Small intestine (tissue), 7 donors: ENCODE measurements at regions not wholly inside any gene's neighbourhood (a gene's known extent, or its start where the extent isn't known, plus 50 kb on each side); places are given as distances from the start of the nearest gene placed in this dataset.

Source experiments
- DNase-seq, 2 donors: peaks; one replicate each; pipeline versions ENCODE4 v3.0.0 to v3.0.0-alpha.2; 2013
- FAIRE-seq: peaks from 2 replicates; lab custom pipeline; 2012; peaks lifted over from hg19 to GRCh38; lab: Jason Lieb, UNC
- H3K27ac ChIP-seq, 3 donors: one replicate each; pipeline ENCODE4 v1.5.1; 2013; ENCODE audit warnings: low read length in 2 of 3, mild to moderate bottlenecking in 2 of 3, control low read depth in 1 of 3, inconsistent platforms in 1 of 3, low read depth in 1 of 3, moderate library complexity in 1 of 3
- H3K27me3 ChIP-seq, 3 donors: one replicate each; pipeline ENCODE4 v1.6.1; 2013; ENCODE audit warnings: low read length in 3 of 3, inconsistent platforms in 1 of 3; ENCODE audit not compliant: control insufficient read depth in 3 of 3, insufficient read depth in 3 of 3
- H3K36me3 ChIP-seq, 3 donors: one replicate each; pipeline ENCODE4 v1.6.1; 2013; ENCODE audit warnings: low read length in 3 of 3, inconsistent platforms in 1 of 3, low read depth in 1 of 3, mild to moderate bottlenecking in 1 of 3, moderate library complexity in 1 of 3; ENCODE audit not compliant: control insufficient read depth in 3 of 3, insufficient read depth in 2 of 3
- H3K4me1 ChIP-seq, 3 donors: one replicate each; pipeline ENCODE4 v1.6.1; 2013; ENCODE audit warnings: low read length in 2 of 3, inconsistent platforms in 1 of 3, low read depth in 1 of 3, mild to moderate bottlenecking in 1 of 3, moderate library complexity in 1 of 3; ENCODE audit not compliant: control insufficient read depth in 3 of 3, insufficient read depth in 2 of 3
- H3K4me3 ChIP-seq, 3 donors: one replicate each; pipeline ENCODE4 v1.5.1; 2013; ENCODE audit warnings: low read length in 3 of 3, control low read depth in 1 of 3, inconsistent platforms in 1 of 3, low read depth in 1 of 3, mild to moderate bottlenecking in 1 of 3, moderate library complexity in 1 of 3
- H3K9me3 ChIP-seq, 2 donors: one replicate each; pipeline ENCODE4 v1.6.1; 2013; ENCODE audit warnings: low read depth in 1 of 2, low read length in 1 of 2; ENCODE audit not compliant: control insufficient read depth in 2 of 2, insufficient read depth in 1 of 2
- WGBS, 3 donors: extraction: QIAGEN DNeasy Blood & Tissue Kit; methylation state at CpG; one replicate each; pipeline ENCODE4 v1.1.7; 2013; 5-methylcytosine and 5-hydroxymethylcytosine counted together
- donor health status: healthy with polysubstance abuse.
- donor health status: control.
- donor health status: control.
- donor health status: Bipolar disorder and iron deficiency.
- donor health status: healthy.

DNA sequence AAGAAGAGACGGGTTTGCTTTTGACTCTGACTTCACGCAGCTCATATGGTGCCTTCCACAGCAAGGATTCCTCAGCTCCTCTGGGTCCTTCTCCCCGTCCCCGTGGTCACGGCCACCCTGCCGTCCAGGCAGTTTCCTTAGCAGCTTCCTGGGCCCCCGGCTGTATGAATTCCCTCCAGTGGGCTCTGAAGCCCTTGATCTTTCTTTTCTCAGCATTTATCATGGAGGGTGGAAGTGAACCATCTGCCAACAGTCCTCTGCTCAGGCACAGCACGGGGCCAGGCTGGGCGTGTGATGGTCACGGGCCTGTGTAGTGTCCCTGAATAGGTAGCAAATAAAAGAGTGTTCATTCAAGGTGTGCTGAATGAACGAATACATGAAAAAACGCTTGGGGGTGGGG is 782.4 kb downstream of the BRD1 start:
- Histone ChIP-seq H3K4me3 (no peak overlapping the region), H3K4me1 (no peaks in the 10 kb centered on the region), H3K9me3 (no peaks in the 10 kb centered on the region), H3K36me3 (no peaks in the 10 kb centered on the region), H3K27me3 (no peaks in the 10 kb centered on the region), H3K27ac (no peak overlapping the region)
- 68 to 73% (median 71%) methylated on average over 12 of the region's 12 CpGs for WGBS, 3 donors
- DNase-seq (no peak), FAIRE-seq (no peak)

- Histone ChIP-seq H3K27me3 (no peaks in the 10 kb centered on the region), H3K4me1 (no peaks in the 10 kb centered on the region), H3K9me3 (no peaks in the 10 kb centered on the region), H3K36me3 (no peaks in the 10 kb centered on the region), H3K27ac (no peak overlapping the region), H3K4me3 (no peak overlapping the region)
- 79 to 89% (median 80%) methylated on average over 12 of the region's 12 CpGs for WGBS, 3 donors
- DNase-seq, result no peak
- no peak for FAIRE-seq
These were observed 782.9 kb downstream of the BRD1 start for GRCh38 chr22:49044776-49045175.

DNA sequence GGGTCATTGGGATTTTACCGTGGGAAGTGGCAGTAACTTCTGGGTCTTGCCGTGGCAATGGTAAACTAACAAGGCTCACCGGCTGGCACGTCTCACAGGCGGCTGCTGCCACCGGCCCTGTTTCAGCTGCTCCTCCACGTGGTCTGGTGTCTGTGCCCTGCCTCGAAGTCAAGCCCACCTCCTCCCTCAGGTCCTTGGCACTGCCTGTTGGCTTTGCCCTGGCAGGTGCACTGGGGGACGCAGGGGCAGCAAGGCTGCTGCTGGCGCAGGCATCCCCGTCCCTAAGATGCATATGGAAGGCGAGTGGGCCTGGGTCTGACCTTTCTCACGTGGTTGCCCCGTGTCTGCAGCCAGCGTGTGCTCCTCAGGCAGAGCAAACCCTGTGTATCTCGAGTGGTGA is 783.6 kb downstream of the BRD1 start:
- 67 to 83% (median 69%) methylated on average over 16 of the region's 16 CpGs for WGBS, 3 donors
- Histone ChIP-seq H3K36me3 (no peaks in the 10 kb centered on the region), H3K4me1 (no peaks in the 10 kb centered on the region), H3K9me3 (no peaks in the 10 kb centered on the region), H3K4me3 (no peak overlapping the region), H3K27ac (no peak overlapping the region), H3K27me3 (no peaks in the 10 kb centered on the region)
- DNase-seq (no peak), FAIRE-seq (no peak)

DNA sequence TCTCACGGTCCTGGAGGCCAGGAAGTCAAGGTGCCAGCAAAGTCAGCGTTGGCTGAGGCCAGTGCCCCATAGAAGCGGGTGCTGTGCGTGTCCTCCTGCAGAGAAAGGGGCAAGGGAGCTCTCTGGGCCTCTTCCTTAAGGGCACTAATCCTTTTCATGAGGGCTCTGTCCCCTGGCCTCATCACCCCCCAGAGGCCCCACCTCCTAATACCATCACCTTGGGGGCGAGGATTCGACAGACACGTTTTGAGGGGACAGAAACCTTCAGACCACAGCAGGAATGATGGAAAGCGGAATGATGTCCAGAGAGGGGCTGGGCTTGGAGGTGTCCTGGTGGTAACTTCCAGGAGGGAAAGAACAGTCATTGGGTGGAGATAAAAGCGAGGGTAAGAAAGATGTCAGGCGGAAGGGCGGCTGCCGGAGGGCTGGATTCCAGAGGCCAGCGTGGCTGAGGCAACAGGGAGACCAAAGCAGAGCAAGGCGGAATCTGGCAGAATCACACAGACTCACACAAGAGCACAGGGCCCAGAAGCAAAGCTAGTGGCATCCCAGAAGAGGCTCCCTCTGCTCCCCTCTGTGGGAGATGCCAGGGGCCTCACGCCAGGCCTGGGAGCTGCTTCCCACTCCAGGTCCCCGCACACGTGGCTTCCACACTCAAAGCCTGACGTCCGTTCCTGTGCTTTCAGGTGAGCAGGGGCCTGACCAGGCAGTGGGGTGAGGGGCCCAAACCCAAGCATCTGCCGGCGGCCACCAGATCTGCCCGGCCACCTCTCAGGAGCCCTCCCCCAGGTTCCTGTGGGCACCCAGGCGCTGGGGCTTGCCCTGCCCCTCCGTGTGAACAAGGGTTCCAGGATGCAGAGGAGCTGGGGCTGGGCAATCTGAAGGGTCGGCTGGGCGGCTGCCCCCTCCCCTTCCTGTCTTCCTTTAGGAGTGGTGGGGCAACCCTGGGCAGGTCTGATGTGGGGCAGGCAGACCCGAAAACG is 784.5 kb downstream of the BRD1 start:
- Histone ChIP-seq H3K9me3 (no peaks in the 10 kb centered on the region), H3K27me3 (no peaks in the 10 kb centered on the region), H3K27ac (no peak overlapping the region), H3K36me3 (no peaks in the 10 kb centered on the region), H3K4me3 (no peak overlapping the region), H3K4me1 (no peaks in the 10 kb centered on the region)
- no peak for DNase-seq
- WGBS, 3 donors, result 74 to 78% (median 74%) methylated on average over 28 of the region's 28 CpGs
- no peak for FAIRE-seq

- Histone ChIP-seq H3K4me1 (no peaks in the 10 kb centered on the region), H3K4me3 (no peak overlapping the region), H3K36me3 (no peaks in the 10 kb centered on the region), H3K9me3 (no peaks in the 10 kb centered on the region), H3K27ac (no peak overlapping the region), H3K27me3 (no peaks in the 10 kb centered on the region)
- DNase-seq (no peak), FAIRE-seq (no peak)
- 66 to 81% (median 70%) methylated on average over 6 of the region's 6 CpGs for WGBS, 3 donors
These were observed 785.6 kb downstream of the BRD1 start for GRCh38 chr22:49042066-49042465.

GRCh38 chr22:49040754-49041467 is 786.8 kb downstream of the BRD1 start:
- Histone ChIP-seq H3K27me3 (no peaks in the 10 kb centered on the region), H3K36me3 (no peaks in the 10 kb centered on the region), H3K27ac (no peak overlapping the region), H3K9me3 (no peaks in the 10 kb centered on the region), H3K4me1 (no peaks in the 10 kb centered on the region), H3K4me3 (no peak overlapping the region)
- no peak for FAIRE-seq
- WGBS, 3 donors, result 86 to 89% (median 89%) methylated on average over 20 of the region's 20 CpGs
- DNase-seq, result no peak

- Histone ChIP-seq H3K36me3 (no peaks in the 10 kb centered on the region), H3K27ac (no peak overlapping the region), H3K27me3 (no peaks in the 10 kb centered on the region), H3K9me3 (no peaks in the 10 kb centered on the region), H3K4me3 (no peak overlapping the region), H3K4me1 (no peaks in the 10 kb centered on the region)
- FAIRE-seq (no peak), DNase-seq (no peak)
- WGBS, 3 donors, result 50 to 65% (median 64%) methylated on average over 8 of the region's 8 CpGs
These were observed 787.6 kb downstream of the BRD1 start for GRCh38 chr22:49040111-49040510.

DNA sequence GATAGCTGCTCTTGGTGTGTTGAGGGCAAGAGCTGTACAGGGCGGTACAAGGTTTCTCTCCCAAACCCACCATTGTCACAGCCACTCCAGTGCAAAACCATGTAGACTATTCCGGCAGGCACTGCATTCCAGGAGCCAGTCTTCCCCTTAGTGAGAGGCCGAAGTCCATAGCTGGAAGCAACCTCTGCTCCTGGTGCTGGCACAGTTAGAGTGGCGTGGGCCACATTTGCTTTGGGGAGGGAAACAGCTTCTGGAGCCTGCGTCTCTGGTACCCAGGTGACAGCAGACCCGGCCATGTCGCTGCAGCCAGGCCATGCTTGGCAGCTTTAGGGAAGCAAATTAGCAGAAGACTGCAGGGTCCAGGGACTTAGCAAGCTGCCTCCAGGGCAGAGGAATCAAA is 788.0 kb downstream of the BRD1 start:
- peak in 1 of 2 donors; percentile 12 for DNase-seq
- no peak for FAIRE-seq
- Histone ChIP-seq H3K27ac (no peak overlapping the region), H3K9me3 (no peaks in the 10 kb centered on the region), H3K4me3 (no peak overlapping the region), H3K27me3 (no peaks in the 10 kb centered on the region), H3K36me3 (no peaks in the 10 kb centered on the region), H3K4me1 (no peaks in the 10 kb centered on the region)
- 25 to 53% (median 32%) methylated on average over 7 of the region's 7 CpGs for WGBS, 3 donors
